Lung (tissue), 11 donors: ENCODE measurements at regions not wholly inside any gene's neighbourhood (a gene's known extent, or its start where the extent isn't known, plus 50 kb on each side); places are given as distances from the start of the nearest gene placed in this dataset.

Experiments
- ATAC-seq: fragments of 200-7000 bp; cut with Tn5 transposase; one replicate; pipeline ENCODE4 v1.9.1; 2020; ENCODE audit warnings: moderate number of reproducible peaks; ENCODE audit not compliant: insufficient read depth, low FRiP score
- DNase-seq, 3 donors: peaks; one replicate each; pipeline ENCODE4 v3.0.0-alpha.2; 2013 to 2017
- H3K27ac ChIP-seq, 2 donors: one replicate each; pipeline ENCODE4 v1.5.1; 2013; ENCODE audit warnings: mild to moderate bottlenecking in 2 of 2, moderate library complexity in 2 of 2, control low read depth in 1 of 2, inconsistent platforms in 1 of 2, low read depth in 1 of 2, low read length in 1 of 2
- H3K27me3 ChIP-seq, 3 donors: one replicate each; pipeline ENCODE4 v1.5.1; 2013; ENCODE audit warnings: low read length in 2 of 3; ENCODE audit not compliant: control insufficient read depth in 3 of 3, insufficient read depth in 3 of 3
- H3K36me3 ChIP-seq, 4 donors: one replicate each; pipeline ENCODE4 v1.5.1; 2013; ENCODE audit warnings: low read length in 4 of 4, mild to moderate bottlenecking in 1 of 4, moderate library complexity in 1 of 4; ENCODE audit not compliant: control insufficient read depth in 4 of 4, insufficient read depth in 4 of 4
- H3K4me1 ChIP-seq, 5 donors: one replicate each; pipeline ENCODE4 v1.5.1; 2013; ENCODE audit warnings: low read length in 5 of 5, mild to moderate bottlenecking in 2 of 5, moderate library complexity in 1 of 5; ENCODE audit not compliant: control insufficient read depth in 5 of 5, insufficient read depth in 5 of 5
- H3K4me3 ChIP-seq: one replicate; pipeline ENCODE4 v1.5.1; 2013; ENCODE audit warnings: mild to moderate bottlenecking, control low read depth, moderate library complexity
- H3K9ac ChIP-seq, 2 donors: one replicate each; pipeline ENCODE4 v1.5.1; 2013; ENCODE audit warnings: low read length in 2 of 2, control low read depth in 1 of 2; ENCODE audit not compliant: insufficient read depth in 1 of 2
- H3K9me3 ChIP-seq, 4 donors: one replicate each; pipeline ENCODE4 v1.5.1; 2013; ENCODE audit warnings: low read length in 3 of 4, mild to moderate bottlenecking in 1 of 4, moderate library complexity in 1 of 4; ENCODE audit not compliant: control insufficient read depth in 4 of 4, insufficient read depth in 3 of 4
- CTCF ChIP-seq: IDR thresholded peaks from 2 replicates; pipeline ENCODE4 v1.5.1; 2012; ENCODE audit warnings: mild to moderate bottlenecking; ENCODE audit errors: control extremely low read depth, extremely low read depth
- WGBS, 2 donors: extraction: QIAGEN DNeasy Blood & Tissue Kit; methylation state at CpG; one replicate each; pipeline ENCODE4 v1.1.7; 2013; 5-methylcytosine and 5-hydroxymethylcytosine counted together
- donor health status: control.
- donor health status: control.
- donor health status: Bipolar disorder and iron deficiency.
- donor health status: healthy.
- donor health status: DM: yes; HTN: yes; CAD: no.

GRCh38 chr4:148828291-148828690, 386.1 kb upstream of the NR3C2 start:
- TF ChIP-seq CTCF, result no peak
- Histone ChIP-seq H3K27ac (no peak overlapping the region), H3K4me1 (peaks cover 0 to 20% (median 3%) of the 10 kb centered on the region in 5 donors), H3K9ac (no peak overlapping the region), H3K36me3 (no peaks in the 10 kb centered on the region), H3K27me3 (no peaks in the 10 kb centered on the region), H3K9me3 (peaks cover 0 to 4% (median 1%) of the 10 kb centered on the region in 4 donors), H3K4me3 (no peak overlapping the region)
- DNase-seq, result peak in 2 of 3 donors; percentile 80 to 86
- ATAC-seq, result no peak
- 55 to 65% methylated on average over 3 of the region's 3 CpGs for WGBS, 2 donors

GRCh38 chr4:148827781-148828180, 385.6 kb upstream of the NR3C2 start:
- Histone ChIP-seq H3K36me3 (no peaks in the 10 kb centered on the region), H3K4me3 (no peak overlapping the region), H3K27me3 (no peaks in the 10 kb centered on the region), H3K9ac (no peak overlapping the region), H3K9me3 (peaks cover 0 to 4% (median 1%) of the 10 kb centered on the region in 4 donors), H3K4me1 (peaks cover 0 to 20% (median 3%) of the 10 kb centered on the region in 5 donors), H3K27ac (no peak overlapping the region)
- DNase-seq, result peak in 1 of 3 donors; percentile 39
- 63 to 77% methylated on average over 2 of the region's 2 CpGs for WGBS, 2 donors
- no peak for ATAC-seq
- no peak for TF ChIP-seq CTCF

GRCh38 chr4:148823419-148823769, 381.2 kb upstream of the NR3C2 start:
- H3K9ac ChIP-seq, result no peak overlapping the region
- WGBS, 2 donors, result 93% methylated on average over 2 of the region's 2 CpGs
- DNase-seq (no peak), ATAC-seq (no peak)
- no peaks in the 10 kb centered on the region for H3K36me3 ChIP-seq
- H3K9me3 ChIP-seq, result no peaks in the 10 kb centered on the region
- H3K27me3 ChIP-seq, result no peaks in the 10 kb centered on the region
- H3K4me3 ChIP-seq, result no peak overlapping the region
- TF ChIP-seq CTCF, result no peak
- H3K27ac ChIP-seq, result no peak overlapping the region
- H3K4me1 ChIP-seq, result peaks cover 0 to 12% (median 3%) of the 10 kb centered on the region in 5 donors
